Cerebellar cortex (tissue), 1 donor: ENCODE measurements at regions not wholly inside any gene's neighbourhood (a gene's known extent, or its start where the extent isn't known, plus 50 kb on each side); places are given as distances from the start of the nearest gene placed in this dataset.
A peak's percentile ranks its signal among the peaks of the same experiment; 100 is the strongest.
"Not testable (repeated sequence)": the region's sequence is repeated elsewhere in the genome, so short reads cannot be mapped to it uniquely, and the experiment has no call there.

Experiments
- DNase-seq: peaks from one replicate; pipeline ENCODE4 v3.0.0-alpha.2; 2015; ENCODE audit warnings: low spot score

DNA sequence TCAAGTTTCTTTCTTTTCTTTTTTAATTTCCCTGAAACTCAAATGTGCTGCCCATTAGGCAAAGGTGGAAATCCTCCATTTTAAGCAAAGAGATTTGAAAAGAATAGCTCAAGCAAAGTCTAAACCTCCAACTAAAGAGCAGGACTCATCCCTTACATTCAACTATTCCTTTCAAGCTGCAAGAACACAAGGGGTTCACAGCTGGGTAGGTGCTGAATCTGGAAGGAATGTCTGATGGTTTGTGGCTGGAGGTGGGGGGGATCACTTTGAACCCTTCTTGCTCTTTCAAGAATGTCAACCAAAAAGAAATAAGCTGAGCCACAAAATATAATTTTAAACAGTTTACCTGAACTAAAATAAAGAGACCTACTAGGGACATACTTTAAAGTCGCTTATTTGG, 375.7 kb upstream of the CDH10 start:
- no peak for DNase-seq

- no peak for DNase-seq
These were observed 364.3 kb upstream of the CDH10 start for GRCh38 chr5:25009063-25009462.

GRCh38 chr5:25006734-25007133, 362.0 kb upstream of the CDH10 start:
- peak; percentile 45 for DNase-seq

DNA sequence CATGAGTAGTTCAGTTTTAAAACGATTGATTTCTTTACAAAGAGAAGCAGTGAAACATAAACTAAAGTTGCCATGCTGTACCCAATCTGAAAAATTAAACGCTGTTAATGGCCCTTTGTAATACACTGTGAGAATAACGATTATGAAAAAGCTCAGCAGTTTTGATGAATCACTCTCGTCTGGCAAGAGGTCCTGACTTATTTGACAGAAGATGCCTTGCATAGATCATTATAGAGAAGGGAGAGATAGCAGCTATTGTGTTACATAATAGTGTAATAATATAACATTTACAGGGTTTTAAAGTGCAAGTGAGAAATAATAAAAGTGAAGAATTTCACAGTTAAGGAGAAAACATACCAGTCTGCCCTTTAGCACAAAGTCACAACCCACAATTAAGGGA, 361.5 kb upstream of the CDH10 start:
- no peak for DNase-seq

- DNase-seq = no peak
These were observed 360.7 kb upstream of the CDH10 start for GRCh38 chr5:25005431-25005830.

DNA sequence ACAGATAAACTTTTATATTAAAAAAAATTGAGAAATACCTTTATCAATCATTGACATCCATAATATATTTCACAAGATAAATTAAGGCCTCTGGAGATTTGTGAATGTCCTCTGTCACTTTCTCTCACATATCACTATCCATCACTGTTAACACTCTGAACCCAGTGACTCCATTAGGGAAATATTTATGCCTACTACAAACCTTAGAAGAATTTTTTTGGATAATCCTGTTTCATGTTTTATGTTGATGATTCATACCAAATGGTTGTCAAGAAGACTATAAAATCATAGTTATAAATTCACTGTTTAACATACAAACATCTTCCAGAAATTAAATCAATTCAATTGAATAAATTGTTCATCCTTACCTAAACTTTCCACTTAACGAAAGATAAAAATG, 357.6 kb upstream of the CDH10 start:
- no peak for DNase-seq

DNA sequence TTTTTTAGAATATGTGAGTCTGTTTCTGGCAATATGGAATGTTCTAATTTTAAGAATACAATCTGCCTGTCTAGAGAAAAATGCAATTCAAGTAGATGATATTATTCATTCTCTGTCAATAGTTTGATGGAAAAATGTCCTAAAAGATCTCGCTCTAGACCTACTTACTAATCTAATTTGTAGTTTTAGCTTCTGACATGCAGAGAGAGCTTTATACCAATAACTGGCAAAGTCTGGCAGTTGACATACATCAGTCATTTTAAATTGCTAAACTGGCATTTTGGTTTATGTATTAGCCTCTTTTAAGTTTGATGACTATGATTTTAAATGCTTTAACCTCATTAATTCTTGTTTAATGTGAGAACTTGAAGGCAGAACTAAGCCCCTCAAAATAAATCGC, 355.0 kb upstream of the CDH10 start:
- DNase-seq = no peak

DNA sequence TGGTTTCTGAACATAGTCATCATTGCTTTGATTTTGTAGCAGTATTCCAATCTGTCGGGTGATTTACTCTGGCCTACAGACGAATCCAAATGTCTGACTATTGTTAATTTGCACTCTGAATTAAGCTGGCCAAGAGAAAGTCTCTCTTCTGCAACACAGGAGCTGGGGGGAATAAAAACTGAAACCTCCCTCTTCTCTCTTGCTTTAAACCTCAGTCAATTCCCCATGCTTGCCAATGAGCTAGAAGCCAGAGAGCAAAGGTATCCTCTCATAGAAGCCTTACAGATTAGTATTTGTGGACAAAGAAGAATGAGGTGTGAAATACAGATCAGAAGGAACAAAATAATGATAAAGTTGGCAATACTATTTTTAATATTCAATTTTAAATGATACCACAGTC, 353.9 kb upstream of the CDH10 start:
- DNase-seq = no peak

DNA sequence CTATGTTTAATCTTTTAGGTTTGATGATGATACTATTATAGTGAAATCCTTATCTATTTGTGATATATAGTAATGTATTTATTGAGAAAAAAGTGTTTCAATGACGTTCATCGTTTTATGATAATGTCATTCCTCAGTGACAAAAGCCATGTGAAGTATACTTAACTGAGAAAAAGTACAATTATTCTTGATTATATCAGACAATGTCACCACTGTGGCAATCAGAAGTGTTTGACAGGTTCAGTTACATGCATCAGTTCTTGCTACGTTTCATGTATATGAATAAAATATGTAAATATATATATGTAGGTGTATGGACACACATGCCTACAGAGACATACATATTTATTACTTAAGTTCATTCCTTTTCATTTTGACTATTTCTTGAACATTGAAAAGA, 341.5 kb upstream of the CDH10 start:
- DNase-seq = no peak

DNA sequence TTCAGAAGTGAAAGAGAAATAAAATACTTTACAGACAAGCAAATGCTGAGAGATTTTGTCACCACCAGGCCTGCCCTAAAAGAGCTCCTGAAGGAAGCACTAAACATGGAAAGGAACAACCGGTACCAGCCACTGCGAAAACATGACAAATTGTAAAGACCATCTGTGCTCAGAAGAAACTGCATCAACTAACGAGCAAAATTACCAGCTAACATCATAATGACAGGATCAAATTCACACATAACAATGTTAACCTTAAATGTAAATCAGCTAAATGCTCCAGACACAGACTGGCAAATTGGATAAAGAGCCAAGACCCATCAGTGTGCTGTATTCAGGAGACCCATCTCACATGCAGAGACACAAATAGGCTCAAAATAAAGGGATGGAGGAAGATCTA, 333.8 kb upstream of the CDH10 start:
- DNase-seq = not testable (repeated sequence)

DNA sequence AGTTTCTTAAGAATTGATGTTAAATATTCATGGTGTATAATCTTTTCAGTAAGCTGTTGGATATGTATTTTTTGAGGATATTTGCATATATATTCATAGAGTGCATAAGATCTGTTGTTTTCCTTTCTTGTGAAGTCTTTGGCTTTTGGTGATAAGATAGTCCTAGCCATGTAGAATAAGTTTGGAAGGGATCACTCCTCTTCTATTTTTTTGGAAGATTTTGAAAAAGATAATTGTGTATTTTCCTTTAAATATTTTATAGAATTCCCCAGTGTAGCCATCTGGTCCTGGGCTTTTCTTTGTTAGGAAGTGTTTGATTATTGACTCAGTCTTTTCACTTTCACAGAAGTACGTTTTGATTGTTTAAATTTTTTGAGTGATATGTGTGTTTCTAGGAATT, 318.8 kb upstream of the CDH10 start:
- no peak for DNase-seq

- no peak for DNase-seq
These were observed 278.6 kb upstream of the CDH10 start for GRCh38 chr5:24923400-24923799.

DNA sequence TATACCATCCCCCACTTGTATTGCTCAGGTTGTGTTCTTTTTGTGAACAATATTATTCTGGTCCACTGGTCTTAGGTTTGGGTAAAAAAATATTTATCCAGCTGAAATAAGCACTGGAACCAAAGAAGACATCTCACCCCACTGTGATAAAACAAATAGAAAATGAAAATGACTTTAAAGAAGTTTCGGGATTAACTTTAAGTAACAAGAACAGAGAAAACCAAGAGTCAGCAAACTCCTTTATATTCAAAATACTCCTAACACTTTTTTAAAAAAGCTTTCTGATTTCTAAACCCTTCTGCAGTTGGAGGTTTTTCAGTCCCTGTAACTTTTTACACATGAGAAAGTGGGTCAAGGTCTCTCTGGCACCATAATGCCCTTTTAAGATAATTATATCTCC, 273.9 kb upstream of the CDH10 start:
- no peak for DNase-seq

DNA sequence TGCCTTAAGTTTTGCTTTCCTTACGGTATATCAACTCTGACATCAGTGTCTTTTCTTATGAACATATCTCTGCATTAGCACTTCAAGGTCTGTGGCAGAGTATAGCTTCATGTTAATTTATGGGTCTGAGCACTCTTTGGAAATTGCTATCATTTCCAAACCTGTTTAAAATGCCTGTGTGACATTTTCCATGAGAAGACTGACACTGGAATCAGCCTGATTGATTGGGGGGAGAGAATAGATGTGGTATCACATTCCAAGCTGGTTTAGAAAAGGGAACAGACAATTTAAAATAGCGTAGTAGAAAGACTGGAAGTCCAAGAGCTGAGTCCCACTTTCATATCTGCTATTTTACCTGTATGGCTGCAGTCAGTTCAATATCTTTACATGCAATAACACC, 272.1 kb upstream of the CDH10 start:
- DNase-seq = no peak

- DNase-seq = no peak
These were observed 264.4 kb upstream of the CDH10 start for GRCh38 chr5:24909210-24909609.

DNA sequence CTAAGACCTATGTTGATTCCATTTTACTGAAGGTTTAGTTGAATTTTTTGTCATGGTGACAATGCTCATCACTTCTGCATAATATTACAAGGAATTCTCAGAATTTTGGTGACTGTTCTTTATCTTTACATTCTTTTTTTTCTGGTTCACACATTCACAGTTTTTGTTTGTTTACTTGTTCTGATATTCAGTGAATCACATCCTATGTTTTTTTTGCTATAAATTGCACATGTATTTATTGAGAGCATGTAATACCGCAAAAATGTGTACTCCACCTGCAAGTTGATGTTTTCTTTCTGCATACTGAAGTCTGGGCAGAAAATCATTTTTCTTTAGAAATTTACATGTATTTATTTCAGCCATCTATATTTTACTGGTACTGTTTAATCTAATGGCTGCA, 261.9 kb upstream of the CDH10 start:
- DNase-seq = no peak

GRCh38 chr5:24904981-24905517, 260.3 kb upstream of the CDH10 start:
- no peak for DNase-seq

GRCh38 chr5:24899180-24899579, 254.4 kb upstream of the CDH10 start:
- DNase-seq = no peak

DNA sequence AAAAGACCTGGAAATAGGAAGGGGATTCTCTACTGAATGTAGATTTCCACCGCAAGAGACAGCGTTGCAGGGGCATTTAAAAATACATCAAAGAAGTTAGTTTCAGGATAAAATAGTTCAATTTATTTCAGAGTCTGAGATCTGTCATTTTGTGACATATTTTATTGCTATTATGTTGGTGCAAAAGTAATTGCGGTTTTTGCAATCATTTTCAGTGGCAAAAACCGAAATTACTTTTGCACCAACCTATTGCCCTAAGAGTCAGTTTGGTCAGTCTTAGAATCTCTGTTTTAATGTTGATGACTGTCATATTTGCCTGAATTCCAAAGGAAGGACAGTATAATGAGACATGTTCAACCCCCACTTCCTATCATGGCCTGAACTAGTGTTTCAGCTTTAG, 219.5 kb upstream of the CDH10 start:
- DNase-seq = no peak

- no peak for DNase-seq
These were observed 217.3 kb upstream of the CDH10 start for GRCh38 chr5:24862117-24862516.

DNA sequence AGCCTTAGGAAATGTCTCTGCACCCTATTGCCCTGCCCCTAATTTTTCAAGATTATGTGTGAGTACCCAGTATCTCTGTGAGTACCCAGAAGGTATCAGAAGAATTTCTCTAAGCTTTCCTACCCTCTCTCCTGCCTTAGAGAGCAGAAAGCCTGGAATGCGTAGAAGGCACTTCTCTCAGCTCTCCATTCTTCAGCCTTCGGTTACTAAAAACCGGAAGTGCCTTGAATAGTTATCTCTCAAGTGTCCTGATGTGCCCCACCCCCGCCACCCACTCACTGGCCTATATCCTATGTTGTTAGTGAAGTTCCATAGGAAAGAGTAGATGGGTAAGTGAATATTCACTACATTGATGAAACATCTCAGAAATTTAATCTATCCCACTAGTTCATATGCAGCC, 210.7 kb upstream of the CDH10 start:
- DNase-seq = no peak

DNA sequence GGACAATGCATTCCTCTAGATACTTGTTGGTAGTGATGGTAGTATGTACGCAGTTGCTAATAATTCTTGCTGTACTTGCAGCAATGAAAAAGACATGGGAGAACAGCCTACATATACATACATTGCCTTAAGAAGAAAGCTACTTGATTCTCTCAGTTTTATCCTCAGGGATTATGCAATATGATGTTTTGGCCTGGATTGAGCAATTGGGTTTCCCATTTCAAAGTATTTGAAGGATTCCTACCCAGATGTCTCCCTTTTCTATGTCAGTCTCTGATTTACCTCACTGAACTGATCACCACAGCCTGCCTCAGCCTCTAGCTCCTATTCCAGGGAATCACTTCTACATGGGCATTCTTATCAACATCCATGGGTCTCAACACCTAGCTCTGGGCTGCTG, 210.1 kb upstream of the CDH10 start:
- no peak for DNase-seq

DNA sequence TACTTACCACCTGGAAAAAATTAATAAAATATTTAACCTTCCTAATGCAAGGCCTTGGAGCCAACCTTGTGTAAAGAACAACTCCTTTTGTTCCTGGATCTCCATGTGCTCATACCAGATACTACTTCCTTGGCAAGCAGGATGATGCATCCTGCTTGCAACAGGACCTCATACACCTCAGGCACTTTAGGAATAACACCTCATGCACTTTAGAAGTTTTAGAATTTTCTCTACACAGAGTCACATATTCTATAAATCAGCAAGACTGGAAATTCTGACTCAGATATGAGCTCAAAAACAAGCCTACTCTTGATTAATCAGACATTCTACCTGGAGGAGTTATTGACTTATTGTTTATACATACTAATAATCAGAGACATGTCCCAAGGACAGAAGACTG, 209.6 kb upstream of the CDH10 start:
- no peak for DNase-seq

DNA sequence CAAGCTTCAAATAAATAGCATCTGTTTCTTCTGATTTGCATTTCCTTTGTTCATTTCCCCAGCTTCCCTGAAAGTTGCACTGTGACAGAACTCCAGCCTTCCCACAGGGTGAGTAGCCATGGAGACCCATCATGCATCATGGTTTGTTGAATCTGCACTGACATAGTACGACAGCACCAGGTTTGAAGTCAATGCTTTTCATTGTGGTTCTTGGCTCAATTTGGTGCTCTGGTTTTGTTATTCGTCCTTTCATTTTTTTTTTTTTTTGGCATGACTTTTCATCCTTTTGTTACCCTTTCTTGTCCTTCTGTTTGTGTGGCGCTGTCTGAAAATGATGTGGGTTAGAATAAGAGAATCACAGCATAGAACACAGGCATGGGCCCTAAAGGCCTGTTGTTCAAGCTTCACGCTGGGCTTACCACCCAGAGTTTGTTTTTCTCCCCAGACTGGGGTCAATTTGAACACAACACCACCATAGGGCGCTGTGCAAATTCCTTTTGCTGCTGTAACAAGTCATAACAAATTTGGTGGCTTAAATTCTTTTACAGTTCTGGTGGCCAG, 206.2 kb upstream of the CDH10 start:
- peak; percentile 11 for DNase-seq

- DNase-seq = no peak
These were observed 204.4 kb upstream of the CDH10 start for GRCh38 chr5:24849210-24849609.
